Heart left ventricle (tissue), 16 donors: ENCODE measurements at regions not wholly inside any gene's neighbourhood (a gene's known extent, or its start where the extent isn't known, plus 50 kb on each side); places are given as distances from the start of the nearest gene placed in this dataset.

Source experiments
- ATAC-seq, 4 donors: fragments of 200-7000 bp; cut with Tn5 transposase; one replicate each; pipeline ENCODE4 v1.9.1; 2020 to 2022; ENCODE audit warnings: moderate library complexity in 4 of 4, mild to moderate bottlenecking in 3 of 4, moderate number of reproducible peaks in 1 of 4
- DNase-seq, 5 donors: peaks; one replicate each; pipeline ENCODE4 v3.0.0-alpha.2; 2020
- H3K27ac ChIP-seq, 12 donors: fragments of 200-600 bp; sonication (generic) in 4 of 12; one replicate each; pipeline versions ENCODE4 v1.5.0 to v1.8.0; 2016 to 2022; ENCODE audit warnings: mild to moderate bottlenecking in 2 of 12
- H3K27me3 ChIP-seq, 9 donors: fragments of 200-600 bp; sonication (generic) in 2 of 9; one replicate each; pipeline versions ENCODE4 v1.5.1 to v1.8.0; 2016 to 2022; ENCODE audit warnings: mild to moderate bottlenecking in 3 of 9
- H3K36me3 ChIP-seq, 9 donors: fragments of 200-600 bp; sonication (generic) in 2 of 9; one replicate each; pipeline versions ENCODE4 v1.5.0 to v1.8.0; 2018 to 2022; ENCODE audit warnings: mild to moderate bottlenecking in 2 of 9
- H3K4me1 ChIP-seq, 12 donors: fragments of 200-600 bp; sonication (generic) in 4 of 12; one replicate each; pipeline versions ENCODE4 v1.5.0 to v1.8.0; 2016 to 2022; ENCODE audit warnings: mild to moderate bottlenecking in 3 of 12
- H3K4me3 ChIP-seq, 12 donors: fragments of 200-600 bp; sonication (generic) in 4 of 12; one replicate each; pipeline versions ENCODE4 v1.5.0 to v1.8.0; 2017 to 2022; ENCODE audit warnings: mild to moderate bottlenecking in 9 of 12, moderate library complexity in 4 of 12
- H3K9me3 ChIP-seq, 12 donors: fragments of 200-600 bp; sonication (generic) in 4 of 12; one replicate each; pipeline versions ENCODE4 v1.5.0 to v1.8.0; 2016 to 2022; ENCODE audit warnings: mild to moderate bottlenecking in 1 of 12
- POLR2A ChIP-seq, 2 donors: fragments of 450-650 bp; IDR thresholded peaks; one replicate each; pipeline ENCODE4 v1.6.1; 2017; ENCODE audit warnings: antibody characterized with exemption in 2 of 2, mild to moderate bottlenecking in 2 of 2, moderate library complexity in 2 of 2
- WGBS, 4 donors: extraction: QIAGEN DNeasy Blood & Tissue Kit in 2 of 4; methylation state at CpG; one replicate each; pipeline versions ENCODE4 v1.1.5 to v1.1.7; 2013 to 2018; 5-methylcytosine and 5-hydroxymethylcytosine counted together
- intact Hi-C, 10 donors: fragments of 100-400 bp; cut with DNase I; formaldehyde crosslinking; loops; one replicate each; pipeline versions ENCODE4 v1.11.1 to v1.14.2; 2022
- TF ChIP-seq, protein P1 (sequence below), 12 donors: fragments of 200-600 bp; sonication (generic) in 4 of 12; IDR thresholded peaks; one replicate each; pipeline versions ENCODE4 v1.5.0 to v1.8.0; 2018 to 2022; ENCODE audit warnings: antibody characterized with exemption in 12 of 12, mild to moderate bottlenecking in 5 of 12
- donor health status: ischemic (EF 13 %, LVEDD 7.1; RV severe dilation, severe dysfunction).
- donor health status: healthy with polysubstance abuse.
- donor health status: DM: no; HTN: yes; CAD: no.
- donor health status: DM: no; HTN: no; CAD: no.
- donor health status: ischemic (EF 25% LVEDD 6.9; RV normal size, moderate dysfunction).
- donor health status: ischemic (EF 25% LVEDD 5.7; RV mildly dilated, moderate dysfunction).
- donor health status: healthy.
- donor health status: DM: yes; HTN: yes; CAD: no.
- donor health status: ischemic (EF 35%, LVEDD 5.7; RV mildly dilated, moderate dysfunction).
- donor health status: nonischemic (EF 11% LVEDD 7.7; RV severe dilation, severe dysfunction).
- donor health status: DM: yes; HTN: yes; CAD: no.
- donor health status: PGD.
- donor health status: ischemic (EF 29% LVEDD 5.4; RV normal size, mild dysfunction).
- donor health status: nonischemic (EF 23%, LVEDD 6.1; RV moderate dilation, normal function).

DNA sequence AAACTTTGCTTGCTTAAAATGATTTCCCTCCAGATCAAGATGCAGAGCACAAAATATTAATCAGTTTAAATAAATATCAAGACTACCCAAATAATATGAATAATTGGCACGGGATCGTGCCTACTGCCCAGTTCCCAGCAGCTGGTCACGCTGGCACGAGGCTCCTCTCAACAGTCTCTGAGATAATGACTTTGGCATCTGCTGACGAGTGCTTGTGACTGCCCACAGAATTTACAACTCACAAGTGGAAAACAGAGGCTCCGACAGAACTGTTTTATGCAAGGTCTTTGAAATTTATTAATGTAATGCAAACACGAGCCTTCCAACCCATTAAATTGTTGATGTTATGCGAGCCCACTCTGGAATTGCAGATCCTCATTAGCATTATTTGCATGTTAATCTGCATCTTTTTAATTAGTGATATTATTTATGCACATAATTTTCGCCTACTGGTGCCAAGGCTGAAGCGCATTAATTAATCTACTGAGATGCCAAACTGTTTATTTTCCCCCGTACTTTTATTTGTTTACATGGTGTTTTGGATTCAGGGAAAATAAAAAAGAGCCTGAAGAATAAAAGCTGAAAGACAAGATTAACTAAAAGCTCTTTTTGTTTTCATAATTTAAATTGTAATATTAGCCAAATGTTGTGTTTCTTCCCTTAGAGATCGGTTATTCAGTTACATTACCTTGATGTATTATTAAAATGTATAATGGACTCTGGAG lies 369.3 kb upstream of the IRX1 start:
- no peak overlapping the region for H3K4me3 ChIP-seq
- no peaks in the 10 kb centered on the region for H3K36me3 ChIP-seq
- H3K27ac ChIP-seq: no peak overlapping the region
- H3K27me3 ChIP-seq: no peaks in the 10 kb centered on the region
- DNase-seq: peak in 2 of 5 donors; percentile 28 to 55
- H3K4me1 ChIP-seq: no peaks in the 10 kb centered on the region
- ATAC-seq: peak in 3 of 4 donors; percentile 62 to 86 (median 80)
- TF ChIP-seq, protein P1, sequence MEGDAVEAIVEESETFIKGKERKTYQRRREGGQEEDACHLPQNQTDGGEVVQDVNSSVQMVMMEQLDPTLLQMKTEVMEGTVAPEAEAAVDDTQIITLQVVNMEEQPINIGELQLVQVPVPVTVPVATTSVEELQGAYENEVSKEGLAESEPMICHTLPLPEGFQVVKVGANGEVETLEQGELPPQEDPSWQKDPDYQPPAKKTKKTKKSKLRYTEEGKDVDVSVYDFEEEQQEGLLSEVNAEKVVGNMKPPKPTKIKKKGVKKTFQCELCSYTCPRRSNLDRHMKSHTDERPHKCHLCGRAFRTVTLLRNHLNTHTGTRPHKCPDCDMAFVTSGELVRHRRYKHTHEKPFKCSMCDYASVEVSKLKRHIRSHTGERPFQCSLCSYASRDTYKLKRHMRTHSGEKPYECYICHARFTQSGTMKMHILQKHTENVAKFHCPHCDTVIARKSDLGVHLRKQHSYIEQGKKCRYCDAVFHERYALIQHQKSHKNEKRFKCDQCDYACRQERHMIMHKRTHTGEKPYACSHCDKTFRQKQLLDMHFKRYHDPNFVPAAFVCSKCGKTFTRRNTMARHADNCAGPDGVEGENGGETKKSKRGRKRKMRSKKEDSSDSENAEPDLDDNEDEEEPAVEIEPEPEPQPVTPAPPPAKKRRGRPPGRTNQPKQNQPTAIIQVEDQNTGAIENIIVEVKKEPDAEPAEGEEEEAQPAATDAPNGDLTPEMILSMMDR (IDR thresholded peaks at IDR 0.05): no peak
- TF ChIP-seq POLR2A (IDR thresholded peaks at IDR 0.05): no peak
- WGBS, 4 donors: 48 to 63% (median 55%) methylated on average over 12 of the region's 12 CpGs
- intact Hi-C loops: no loop called here
- no peaks in the 10 kb centered on the region for H3K9me3 ChIP-seq

DNA sequence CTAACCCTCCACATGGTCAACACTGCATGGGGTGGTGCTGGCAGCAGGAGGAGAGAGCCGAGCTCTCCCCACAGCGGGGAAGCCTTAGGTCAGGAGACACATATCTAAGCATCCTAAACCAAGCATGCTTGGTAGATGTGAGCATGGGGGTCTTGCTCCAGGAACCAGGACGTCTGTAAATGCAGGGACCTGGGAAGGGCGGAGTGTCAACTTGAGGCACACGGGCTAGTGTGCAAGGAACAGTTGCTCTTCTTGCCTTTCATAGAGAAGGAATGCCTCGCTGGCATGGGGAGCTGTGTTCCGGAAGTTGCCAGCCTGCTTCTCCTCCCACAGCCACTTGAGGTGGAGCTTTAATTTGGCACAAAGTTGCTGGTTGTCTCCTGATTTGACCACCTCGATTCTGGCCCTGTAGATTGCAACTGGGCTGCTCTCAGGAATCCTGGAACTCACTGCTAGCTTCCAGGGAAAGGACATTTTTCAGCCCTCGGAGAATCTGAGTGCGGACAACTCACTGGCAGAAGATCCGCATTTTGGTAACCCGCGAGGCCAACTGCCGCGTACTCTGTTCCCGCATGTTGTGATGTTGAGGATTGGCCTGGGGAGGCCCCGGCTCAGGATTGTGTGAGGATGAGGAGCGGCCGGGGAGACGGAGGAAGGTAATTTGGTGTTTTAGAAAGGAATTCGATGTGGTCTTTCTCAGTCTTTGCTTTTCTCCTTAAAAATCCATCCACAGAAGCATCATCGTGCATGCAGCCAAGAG lies 370.3 kb upstream of the IRX1 start:
- no peaks in the 10 kb centered on the region for H3K4me1 ChIP-seq
- no peaks in the 10 kb centered on the region for H3K27me3 ChIP-seq
- H3K27ac ChIP-seq: no peak overlapping the region
- H3K4me3 ChIP-seq: no peak overlapping the region
- intact Hi-C loops: no loop called here
- H3K36me3 ChIP-seq: no peaks in the 10 kb centered on the region
- ATAC-seq: no peak
- TF ChIP-seq POLR2A (IDR thresholded peaks at IDR 0.05): no peak
- TF ChIP-seq, protein P1 (IDR thresholded peaks at IDR 0.05): no peak
- 80 to 88% (median 81%) methylated on average over 21 to 22 of the region's 22 CpGs for WGBS, 4 donors
- no peaks in the 10 kb centered on the region for H3K9me3 ChIP-seq
- DNase-seq: peak in 2 of 5 donors; percentile 9 to 30

DNA sequence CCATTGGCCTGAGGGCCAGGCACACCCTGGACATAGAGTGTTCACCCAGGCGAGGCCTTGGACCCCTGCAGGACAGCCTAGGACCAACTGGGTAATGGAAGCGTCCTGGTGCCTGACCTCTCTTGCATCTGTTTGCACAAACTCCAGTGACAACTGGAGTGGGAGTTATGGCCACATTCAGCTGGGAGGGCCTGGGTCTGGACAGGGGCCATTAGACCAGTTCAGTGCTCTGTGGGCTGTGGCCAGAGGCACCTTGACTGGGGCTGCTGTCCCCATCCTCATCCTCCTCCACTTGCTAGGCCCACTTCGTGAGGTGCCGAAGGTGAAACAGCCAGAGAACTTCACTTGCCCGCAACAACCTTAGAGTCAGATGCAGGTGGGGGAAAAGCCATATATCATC lies 372.7 kb upstream of the IRX1 start:
- TF ChIP-seq, protein P1 (IDR thresholded peaks at IDR 0.05): no peak
- TF ChIP-seq POLR2A (IDR thresholded peaks at IDR 0.05): no peak
- H3K27ac ChIP-seq: no peak overlapping the region
- H3K27me3 ChIP-seq: no peaks in the 10 kb centered on the region
- intact Hi-C loops: no loop called here
- H3K36me3 ChIP-seq: no peaks in the 10 kb centered on the region
- no peaks in the 10 kb centered on the region for H3K9me3 ChIP-seq
- DNase-seq: peak in 1 of 5 donors; percentile 5
- 84 to 98% (median 90%) methylated on average over 4 to 5 of the region's 5 CpGs for WGBS, 4 donors
- ATAC-seq: no peak
- H3K4me1 ChIP-seq: no peaks in the 10 kb centered on the region
- no peak overlapping the region for H3K4me3 ChIP-seq

DNA sequence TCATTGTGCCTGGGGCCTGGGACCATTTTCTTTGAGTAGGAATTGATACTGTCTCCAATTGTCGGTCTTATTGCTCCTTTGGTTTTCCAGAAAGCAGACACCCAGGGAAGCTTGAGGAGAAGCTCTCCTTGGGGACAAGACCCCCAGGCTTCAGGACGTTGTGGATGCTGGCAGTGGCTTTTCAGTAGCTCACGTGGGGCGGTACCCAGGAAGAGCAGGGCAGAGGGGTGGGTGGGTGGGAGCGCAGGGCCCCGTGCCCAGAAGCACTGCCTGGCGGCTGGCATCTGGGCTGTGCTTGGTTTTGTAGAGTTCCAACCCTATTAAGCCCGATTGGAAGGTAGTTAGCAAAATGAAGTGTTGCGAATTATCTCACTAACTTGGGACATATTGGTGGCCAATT lies 374.2 kb upstream of the IRX1 start:
- TF ChIP-seq, protein P1 (IDR thresholded peaks at IDR 0.05): no peak
- TF ChIP-seq POLR2A (IDR thresholded peaks at IDR 0.05): no peak
- ATAC-seq (no peak), DNase-seq (peak in 1 of 5 donors; percentile 4)
- intact Hi-C loops: no loop called here
- H3K9me3 ChIP-seq: no peaks in the 10 kb centered on the region
- 84 to 90% (median 86%) methylated on average over 9 of the region's 9 CpGs for WGBS, 4 donors
- no peak overlapping the region for H3K27ac ChIP-seq
- peaks cover 0 to 3% (median 0%) of the 10 kb centered on the region in 9 donors for H3K27me3 ChIP-seq
- no peaks in the 10 kb centered on the region for H3K36me3 ChIP-seq
- H3K4me3 ChIP-seq: no peak overlapping the region
- no peaks in the 10 kb centered on the region for H3K4me1 ChIP-seq
